HepG2 (cell line): ENCODE measurements at regions not wholly inside any gene's neighbourhood (a gene's known extent, or its start where the extent isn't known, plus 50 kb on each side); places are given as distances from the start of the nearest gene placed in this dataset.

Experiments
- ATAC-seq: fragments of 200-7000 bp; cut with Tn5 transposase; 3 replicates; pipeline ENCODE4 v1.9.1; 2020; ENCODE audit warnings: mild to moderate bottlenecking, moderate library complexity
- BruUV-seq: library from RNA; stranded (reverse); fragments of 400-500 nt; replicated peaks from 2 replicates; lab custom pipeline; 2021; lab: Mats Ljungman, UMichigan
- CTCF ChIA-PET: fragments of 300-600 bp; formaldehyde crosslinking; extraction: SDS; loops from one replicate; lab custom pipeline; 2021; ENCODE audit warnings: low total read pairs, inconsistent platforms, low intra/inter-chr PET ratio; lab: Yijun Ruan, JAX
- POLR2A ChIA-PET: fragments of 350-600 bp; sonication (Branson Sonifier 250); formaldehyde crosslinking; loops from one replicate; lab custom pipeline; 2020; ENCODE audit warnings: antibody characterized with exemption, inconsistent platforms; lab: Yijun Ruan, JAX
- DNase-seq: peaks from one replicate; pipeline ENCODE4 v3.0.0-alpha.2; 2015; ENCODE audit warnings: low spot score
- FAIRE-seq: peaks from 3 replicates; lab custom pipeline; 2011; peaks lifted over from hg19 to GRCh38; lab: Jason Lieb, UNC
- H2AFZ ChIP-seq: one replicate; pipeline ENCODE4 v1.6.1; 2011; ENCODE audit warnings: low read length, inconsistent platforms
- H3K27ac ChIP-seq: fragments of 300-600 bp; 3 replicates; pipeline ENCODE4 v1.8.0; 2011; ENCODE audit warnings: mixed run types, mild to moderate bottlenecking, mixed read lengths, low read length, inconsistent platforms; ENCODE audit not compliant: insufficient read depth; ENCODE audit errors: extremely low read length
- H3K27me3 ChIP-seq, 2 experiments: fragments of 200-600 bp in 1 of 2; 2 replicates in 1 of 2; 3 replicates in 1 of 2; pipeline versions ENCODE4 v1.6.0 to v1.8.0; 2011; ENCODE audit warnings: low read length in 2 of 2, mild to moderate bottlenecking in 2 of 2, moderate library complexity in 2 of 2, inconsistent platforms in 1 of 2; ENCODE audit not compliant: insufficient read depth in 2 of 2, control insufficient read depth in 1 of 2
- H3K36me3 ChIP-seq, 2 experiments: fragments of 200-600 bp in 1 of 2; replicated peaks in 1 of 2; 2 replicates in 1 of 2; 3 replicates in 1 of 2; pipeline versions ENCODE4 v1.5.1 to v1.8.0; 2011; ENCODE audit warnings: low read length in 2 of 2, inconsistent platforms in 1 of 2; ENCODE audit not compliant: insufficient read depth in 2 of 2, control insufficient read depth in 1 of 2
- H3K4me1 ChIP-seq: 2 replicates; pipeline ENCODE4 v1.5.1; 2012; ENCODE audit warnings: low read length, inconsistent platforms; ENCODE audit not compliant: insufficient read depth
- H3K4me2 ChIP-seq: 2 replicates; pipeline ENCODE4 v1.6.0; 2011; ENCODE audit warnings: low read depth, low read length, inconsistent platforms
- H3K4me3 ChIP-seq, 3 experiments: fragments of 200-600 bp in 1 of 3; sonication (generic), shearing (Covaris generic) in 1 of 3; replicated peaks in 1 of 3; 2 replicates each; pipeline ENCODE4 v1.5.1; 2011 to 2016; ENCODE audit warnings: low read length in 3 of 3, inconsistent platforms in 2 of 3, low read depth in 2 of 3, mild to moderate bottlenecking in 2 of 3, control low read depth in 1 of 3, mixed read lengths in 1 of 3; ENCODE audit not compliant: insufficient read depth in 1 of 3
- H3K79me2 ChIP-seq: one replicate; pipeline ENCODE4 v1.6.1; 2011; ENCODE audit warnings: low read length, inconsistent platforms; ENCODE audit not compliant: insufficient read depth
- H3K9ac ChIP-seq: 2 replicates; pipeline ENCODE4 v1.6.0; 2011; ENCODE audit warnings: mild to moderate bottlenecking, low read depth, low read length, inconsistent platforms; ENCODE audit not compliant: insufficient read depth
- H3K9me3 ChIP-seq: 2 replicates; pipeline ENCODE4 v1.5.1; 2012; ENCODE audit warnings: mild to moderate bottlenecking, low read length
- H4K20me1 ChIP-seq: 2 replicates; pipeline ENCODE4 v1.6.0; 2011; ENCODE audit warnings: inconsistent platforms, mild to moderate bottlenecking, low read length, moderate library complexity; ENCODE audit not compliant: insufficient read depth
- ATF7 ChIP-seq, 2 experiments: fragments of 450-650 bp in 1 of 2; sonication (generic) in 1 of 2; formaldehyde crosslinking in 1 of 2; IDR thresholded peaks; 2 replicates each; pipeline versions ENCODE4 v1.4.0 to v1.6.1; 2016 to 2020; ENCODE audit warnings: antibody characterized with exemption in 1 of 2, mild to moderate bottlenecking in 1 of 2, missing genetic modification reagents in 1 of 2
- ATM ChIP-seq: fragments of 450-650 bp; IDR thresholded peaks from 2 replicates; pipeline ENCODE4 v1.7.1; 2017; ENCODE audit warnings: mild to moderate bottlenecking, borderline replicate concordance
- CHCHD3 ChIP-seq: sonication (generic); formaldehyde crosslinking; IDR thresholded peaks from 2 replicates; pipeline ENCODE4 v1.8.0; 2022; ENCODE audit warnings: mild to moderate bottlenecking, missing genetic modification reagents, moderate library complexity
- DRAP1 ChIP-seq: IDR thresholded peaks from 2 replicates; pipeline ENCODE4 v1.6.1; 2016; ENCODE audit warnings: missing genetic modification reagents, missing compliant biosample characterization
- FLYWCH1 ChIP-seq: sonication (generic); formaldehyde crosslinking; IDR thresholded peaks from 2 replicates; pipeline ENCODE4 v1.8.1; 2023; ENCODE audit warnings: mild to moderate bottlenecking, missing genetic modification reagents
- GATAD1 ChIP-seq: IDR thresholded peaks from 2 replicates; pipeline ENCODE4 v1.6.1; 2016; ENCODE audit warnings: missing genetic modification reagents, missing compliant biosample characterization
- GFI1 ChIP-seq: sonication (generic); formaldehyde crosslinking; IDR thresholded peaks from 2 replicates; pipeline ENCODE4 v1.5.0; 2020; ENCODE audit warnings: missing genetic modification reagents, mild to moderate bottlenecking, borderline replicate concordance
- GTF2F1 ChIP-seq: fragments of 150-350 bp; IDR thresholded peaks from 2 replicates; pipeline ENCODE4 v1.6.1; 2014; ENCODE audit warnings: low read length
- HNRNPLL ChIP-seq: fragments of 200-400 bp; formaldehyde crosslinking; IDR thresholded peaks from 2 replicates; pipeline ENCODE4 v1.6.1; 2017; ENCODE audit warnings: mild to moderate bottlenecking, low read depth, low read length; ENCODE audit not compliant: poor library complexity, severe bottlenecking
- HOXD1 ChIP-seq: sonication (generic); formaldehyde crosslinking; IDR thresholded peaks from 2 replicates; pipeline ENCODE4 v1.5.0; 2020; ENCODE audit warnings: missing genetic modification reagents
- KDM2A ChIP-seq: sonication (generic); formaldehyde crosslinking; IDR thresholded peaks from 2 replicates; pipeline ENCODE4 v1.4.0; 2020; ENCODE audit warnings: low read depth, missing genetic modification reagents, borderline replicate concordance
- MBNL3 ChIP-seq: fragments of 250-450 bp; sonication (Bioruptor Pico); conservative IDR thresholded peaks from 2 replicates; pipeline ENCODE4 v1.8.0; 2022; ENCODE audit warnings: mild to moderate bottlenecking, inconsistent platforms
- MTA1 ChIP-seq: sonication (generic); formaldehyde crosslinking; IDR thresholded peaks from 2 replicates; pipeline ENCODE4 v1.4.0; 2020; ENCODE audit warnings: missing genetic modification reagents, mild to moderate bottlenecking, borderline replicate concordance
- NFKBIZ ChIP-seq: IDR thresholded peaks from 2 replicates; pipeline ENCODE4 v1.6.1; 2018; ENCODE audit warnings: missing genetic modification reagents, missing compliant biosample characterization
- RXRA ChIP-seq: sonication (generic); formaldehyde crosslinking; IDR thresholded peaks from 2 replicates; pipeline ENCODE4 v1.5.1; 2020; ENCODE audit warnings: missing genetic modification reagents
- SMAD9 ChIP-seq: sonication (generic); formaldehyde crosslinking; IDR thresholded peaks from 2 replicates; pipeline ENCODE4 v1.5.1; 2020; ENCODE audit warnings: mild to moderate bottlenecking, missing genetic modification reagents
- SUZ12 ChIP-seq: fragments of 150-350 bp; IDR thresholded peaks from 2 replicates; pipeline ENCODE4 v1.6.1; 2014; ENCODE audit warnings: low read depth, low read length
- YY1 ChIP-seq: IDR thresholded peaks from 2 replicates; pipeline ENCODE4 v1.6.1; 2011; ENCODE audit warnings: low read length, low read depth, moderate library complexity, mild to moderate bottlenecking; ENCODE audit not compliant: insufficient read depth, insufficient replicate concordance
- ZBTB33 ChIP-seq: sonication (generic); formaldehyde crosslinking; IDR thresholded peaks from 2 replicates; pipeline ENCODE4 v1.4.0; 2020; ENCODE audit warnings: missing genetic modification reagents
- ZFP41 ChIP-seq: sonication (generic); formaldehyde crosslinking; IDR thresholded peaks from 2 replicates; pipeline ENCODE4 v1.4.0; 2020; ENCODE audit warnings: mild to moderate bottlenecking, missing genetic modification reagents, borderline replicate concordance
- ZNF557 ChIP-seq: sonication (generic); formaldehyde crosslinking; IDR thresholded peaks from 2 replicates; pipeline ENCODE4 v1.4.0; 2020; ENCODE audit warnings: missing genetic modification reagents
- ZNF572 ChIP-seq: sonication (generic); formaldehyde crosslinking; IDR thresholded peaks from 2 replicates; pipeline ENCODE4 v1.5.1; 2020; ENCODE audit warnings: mild to moderate bottlenecking, missing genetic modification reagents
- ZNF616 ChIP-seq: sonication (generic); formaldehyde crosslinking; IDR thresholded peaks from 2 replicates; pipeline ENCODE4 v1.5.0; 2020; ENCODE audit warnings: low read depth, mild to moderate bottlenecking, missing genetic modification reagents
- ZNF670 ChIP-seq: sonication (generic); formaldehyde crosslinking; IDR thresholded peaks from 2 replicates; pipeline ENCODE4 v1.8.0; 2022; ENCODE audit warnings: mild to moderate bottlenecking, missing genetic modification reagents, borderline replicate concordance
- ZNF691 ChIP-seq: sonication (generic); formaldehyde crosslinking; IDR thresholded peaks from 2 replicates; pipeline ENCODE4 v1.4.0; 2020; ENCODE audit warnings: missing genetic modification reagents, low read depth, mild to moderate bottlenecking, borderline replicate concordance
- WGBS: methylation state at CpG from one replicate; pipeline ENCODE4 v1.1.6; 2017; ENCODE audit warnings: low lambda C conversion rate; 5-methylcytosine and 5-hydroxymethylcytosine counted together
- in situ Hi-C: cut with HindIII; loops from 2 replicates; pipeline ENCODE4 v1.10.0; 2017; ENCODE audit warnings: low pct_unique_long_range_greater_than_20kb; ENCODE audit not compliant: extremely low pct_ligation_motif_present
- intact Hi-C: fragments of 100-400 bp; cut with micrococcal nuclease; formaldehyde crosslinking; loops from one replicate; pipeline ENCODE4 v1.10.0; 2022; ENCODE audit not compliant: unreplicated experiment

GRCh38 chr3:107076946-107077345 lies 300.3 kb upstream of the CCDC54 start (continued):
- TF ChIP-seq ATF7 (IDR thresholded peaks at IDR 0.05): no peak
- no peak for TF ChIP-seq ATF7 (CRISPR knock-in tag; IDR thresholded peaks at IDR 0.05)
- TF ChIP-seq GFI1 (CRISPR knock-in tag): no peak
- TF ChIP-seq GTF2F1: no peak
- no peak for TF ChIP-seq ZNF572 (CRISPR knock-in tag)
- no peak for TF ChIP-seq HOXD1
- TF ChIP-seq, all 625 proteins: peak for 0

- no peaks in the 10 kb centered on the region for H3K79me2 ChIP-seq
- TF ChIP-seq ZNF557 (CRISPR knock-in tag): no peak
- no peak for TF ChIP-seq ATM
- TF ChIP-seq SMAD9: no peak
- no peak for TF ChIP-seq ZNF691 (CRISPR knock-in tag)
- TF ChIP-seq DRAP1 (CRISPR knock-in tag): no peak
- no peak for TF ChIP-seq MBNL3 (CRISPR knock-in tag)
- TF ChIP-seq GATAD1 (CRISPR knock-in tag): no peak
- TF ChIP-seq FLYWCH1 (CRISPR knock-in tag): no peak
- TF ChIP-seq ZNF670 (CRISPR knock-in tag): no peak
- no peak for TF ChIP-seq NFKBIZ (CRISPR knock-in tag)
- no peak for TF ChIP-seq YY1
- no peak for TF ChIP-seq MTA1 (CRISPR knock-in tag)
- no peak for TF ChIP-seq SUZ12
- no peak for TF ChIP-seq ZNF616 (CRISPR knock-in tag)
- no peak for TF ChIP-seq RXRA (CRISPR knock-in tag)
- TF ChIP-seq KDM2A (CRISPR knock-in tag): no peak
- no peak for TF ChIP-seq CHCHD3 (CRISPR knock-in tag)
- TF ChIP-seq ZFP41 (CRISPR knock-in tag): no peak
- TF ChIP-seq ZBTB33 (CRISPR knock-in tag): no peak
- TF ChIP-seq HNRNPLL: no peak
- TF ChIP-seq, all 625 proteins: peak for 0
- DNase-seq (no peak), FAIRE-seq (no peak), ATAC-seq (no peak)
- ChIA-PET CTCF (no interaction called here), POLR2A (no interaction called here)
- Histone ChIP-seq H3K27ac (no peak overlapping the region), H3K4me1 (no peaks in the 10 kb centered on the region), H3K36me3 (no peaks in the 10 kb centered on the region), H3K9ac (no peak overlapping the region), H3K27me3 (no peaks in the 10 kb centered on the region), H3K9me3 (no peaks in the 10 kb centered on the region), H3K4me3 (no peak overlapping the region), H3K4me2 (no peak overlapping the region), H4K20me1 (no peaks in the 10 kb centered on the region), H2AFZ (no peak overlapping the region)
- 0% methylated on average over 2 of the region's 2 CpGs for WGBS
- intact Hi-C loops (no loop called here), in situ Hi-C loops (no loop called here)
- BruUV-seq: no TSS peak
Measured at GRCh38 chr3:107077391-107077790, 299.8 kb upstream of the CCDC54 start.
